Gastroesophageal sphincter (tissue), 4 donors: ENCODE measurements at regions not wholly inside any gene's neighbourhood (a gene's known extent, or its start where the extent isn't known, plus 50 kb on each side); places are given as distances from the start of the nearest gene placed in this dataset.

ENCODE experiments used
- ATAC-seq: fragments of 150-250 bp; one replicate; pipeline ENCODE4 v1.9.1; 2016; ENCODE audit warnings: mild to moderate bottlenecking, moderate library complexity
- H3K27ac ChIP-seq, 4 donors: fragments of 200-600 bp; sonication (generic) in 3 of 4; 1 replicate in 3 of 4; 2 replicates in 1 of 4; pipeline ENCODE4 v1.5.1; 2016 to 2019
- H3K27me3 ChIP-seq: fragments of 200-600 bp; sonication (generic); one replicate; pipeline ENCODE4 v1.5.1; 2019
- H3K36me3 ChIP-seq, 2 donors: fragments of 200-600 bp; sonication (generic); one replicate each; pipeline ENCODE4 v1.5.1; 2019; ENCODE audit warnings: control low read depth in 1 of 2
- H3K4me1 ChIP-seq, 3 donors: fragments of 200-600 bp; sonication (generic); 1 replicate in 2 of 3; 2 replicates in 1 of 3; pipeline ENCODE4 v1.5.1; 2016 to 2019; ENCODE audit warnings: control low read depth in 2 of 3
- H3K4me3 ChIP-seq, 2 donors: fragments of 200-600 bp; sonication (generic); one replicate each; pipeline ENCODE4 v1.5.1; 2019; ENCODE audit warnings: mild to moderate bottlenecking in 1 of 2, moderate library complexity in 1 of 2
- H3K9me3 ChIP-seq, 3 donors: fragments of 200-600 bp; sonication (generic); one replicate each; pipeline ENCODE4 v1.5.1; 2017 to 2019; ENCODE audit warnings: control low read depth in 2 of 3
- EP300 ChIP-seq: sonication (generic); formaldehyde crosslinking; IDR thresholded peaks from one replicate; pipeline ENCODE4 v1.6.1; 2017; ENCODE audit warnings: antibody characterized with exemption, mild to moderate bottlenecking
- POLR2A ChIP-seq, 2 donors: fragments of 450-650 bp; IDR thresholded peaks; one replicate each; pipeline ENCODE4 v1.6.1; 2017; ENCODE audit warnings: antibody characterized with exemption in 2 of 2, mild to moderate bottlenecking in 2 of 2, moderate library complexity in 1 of 2
- POLR2AphosphoS5 ChIP-seq: sonication (generic); formaldehyde crosslinking; IDR thresholded peaks from one replicate; pipeline ENCODE4 v1.6.1; 2017; ENCODE audit warnings: antibody characterized with exemption
- WGBS, 2 donors: methylation state at CpG; one replicate each; pipeline ENCODE4 v1.1.5; 2018; ENCODE audit warnings: low coverage in 1 of 2; 5-methylcytosine and 5-hydroxymethylcytosine counted together
- TF ChIP-seq, protein P1 (sequence below), 4 experiments: fragments of 200-600 bp in 2 of 4; fragments of 450-650 bp in 2 of 4; sonication (generic) in 1 of 4; IDR thresholded peaks; one replicate each; pipeline ENCODE4 v1.5.1; 2017 to 2019; ENCODE audit warnings: antibody characterized with exemption in 4 of 4, mild to moderate bottlenecking in 2 of 4, moderate library complexity in 2 of 4

DNA sequence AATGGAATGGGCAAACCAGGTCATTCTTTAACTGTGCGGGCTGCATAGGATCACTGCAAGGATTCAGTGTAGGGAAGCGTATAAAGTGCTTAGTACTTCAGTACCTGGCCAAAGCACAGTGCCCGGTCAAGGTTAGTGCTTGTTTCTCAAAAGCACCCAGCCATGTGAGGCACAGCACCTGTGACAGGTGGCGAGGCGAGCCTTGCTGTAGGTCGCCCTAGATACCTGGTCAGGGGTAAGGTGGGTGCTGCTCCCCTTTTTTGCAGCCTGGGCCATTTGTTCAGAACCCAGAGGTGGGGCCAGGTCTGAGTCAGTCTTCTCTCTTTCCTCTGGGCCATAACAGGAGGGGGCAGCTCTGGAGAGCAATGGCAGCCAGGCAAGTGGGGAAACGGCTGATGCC lies 172.0 kb downstream of the IRF8 start:
- H3K27ac ChIP-seq = no peak overlapping the region
- ATAC-seq = no peak
- TF ChIP-seq, protein P1, sequence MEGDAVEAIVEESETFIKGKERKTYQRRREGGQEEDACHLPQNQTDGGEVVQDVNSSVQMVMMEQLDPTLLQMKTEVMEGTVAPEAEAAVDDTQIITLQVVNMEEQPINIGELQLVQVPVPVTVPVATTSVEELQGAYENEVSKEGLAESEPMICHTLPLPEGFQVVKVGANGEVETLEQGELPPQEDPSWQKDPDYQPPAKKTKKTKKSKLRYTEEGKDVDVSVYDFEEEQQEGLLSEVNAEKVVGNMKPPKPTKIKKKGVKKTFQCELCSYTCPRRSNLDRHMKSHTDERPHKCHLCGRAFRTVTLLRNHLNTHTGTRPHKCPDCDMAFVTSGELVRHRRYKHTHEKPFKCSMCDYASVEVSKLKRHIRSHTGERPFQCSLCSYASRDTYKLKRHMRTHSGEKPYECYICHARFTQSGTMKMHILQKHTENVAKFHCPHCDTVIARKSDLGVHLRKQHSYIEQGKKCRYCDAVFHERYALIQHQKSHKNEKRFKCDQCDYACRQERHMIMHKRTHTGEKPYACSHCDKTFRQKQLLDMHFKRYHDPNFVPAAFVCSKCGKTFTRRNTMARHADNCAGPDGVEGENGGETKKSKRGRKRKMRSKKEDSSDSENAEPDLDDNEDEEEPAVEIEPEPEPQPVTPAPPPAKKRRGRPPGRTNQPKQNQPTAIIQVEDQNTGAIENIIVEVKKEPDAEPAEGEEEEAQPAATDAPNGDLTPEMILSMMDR (IDR thresholded peaks at IDR 0.05) = no peak
- TF ChIP-seq POLR2A (IDR thresholded peaks at IDR 0.05) = no peak
- no peak for TF ChIP-seq EP300
- TF ChIP-seq POLR2AphosphoS5 = no peak
- 80 to 90% methylated on average over 4 to 6 of the region's 7 CpGs for WGBS, 2 donors
- peaks cover 0 to 24% (median 3%) of the 10 kb centered on the region in 3 donors for H3K4me1 ChIP-seq
- H3K4me3 ChIP-seq = no peak overlapping the region
- no peaks in the 10 kb centered on the region for H3K36me3 ChIP-seq
- H3K9me3 ChIP-seq = no peaks in the 10 kb centered on the region
- no peaks in the 10 kb centered on the region for H3K27me3 ChIP-seq

DNA sequence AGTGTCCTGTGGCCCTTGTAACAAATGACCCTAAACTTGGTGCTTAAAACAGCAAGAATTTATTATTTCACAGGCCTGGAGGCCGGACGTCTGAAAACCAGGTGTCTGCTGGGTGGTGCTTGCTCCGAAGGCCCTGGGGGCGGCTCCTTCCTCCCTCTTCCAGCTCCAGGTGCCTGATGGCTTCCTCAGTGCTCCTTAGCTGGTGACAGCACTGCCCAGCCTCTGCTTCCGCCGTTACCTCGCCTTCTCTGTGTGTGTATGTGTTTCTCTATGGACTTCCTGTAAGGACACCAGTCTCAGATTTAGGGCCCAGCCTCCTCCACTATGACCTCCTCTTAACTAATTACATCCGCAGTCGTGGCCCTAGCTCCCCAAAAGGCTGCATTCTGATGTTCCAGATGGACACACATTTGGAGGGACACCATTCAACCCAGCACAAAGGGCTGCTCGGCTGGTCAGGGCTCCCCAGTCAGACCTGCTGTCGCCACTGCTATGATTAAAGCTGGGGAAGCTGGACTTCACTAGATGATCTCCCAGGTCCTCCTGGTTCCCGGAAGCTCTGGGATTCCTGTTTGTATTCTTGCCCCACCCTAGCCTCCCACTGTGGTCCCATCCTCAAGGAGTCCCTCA lies 172.8 kb downstream of the IRF8 start:
- Histone ChIP-seq H3K9me3 (no peaks in the 10 kb centered on the region), H3K4me3 (no peak overlapping the region), H3K27ac (no peak overlapping the region), H3K4me1 (peaks cover 0 to 24% (median 3%) of the 10 kb centered on the region in 3 donors), H3K36me3 (no peaks in the 10 kb centered on the region), H3K27me3 (no peaks in the 10 kb centered on the region)
- TF ChIP-seq, protein P1 (IDR thresholded peaks at IDR 0.05) = no peak
- WGBS, 2 donors = 73 to 82% methylated on average over 7 to 10 of the region's 12 CpGs
- no peak for ATAC-seq

DNA sequence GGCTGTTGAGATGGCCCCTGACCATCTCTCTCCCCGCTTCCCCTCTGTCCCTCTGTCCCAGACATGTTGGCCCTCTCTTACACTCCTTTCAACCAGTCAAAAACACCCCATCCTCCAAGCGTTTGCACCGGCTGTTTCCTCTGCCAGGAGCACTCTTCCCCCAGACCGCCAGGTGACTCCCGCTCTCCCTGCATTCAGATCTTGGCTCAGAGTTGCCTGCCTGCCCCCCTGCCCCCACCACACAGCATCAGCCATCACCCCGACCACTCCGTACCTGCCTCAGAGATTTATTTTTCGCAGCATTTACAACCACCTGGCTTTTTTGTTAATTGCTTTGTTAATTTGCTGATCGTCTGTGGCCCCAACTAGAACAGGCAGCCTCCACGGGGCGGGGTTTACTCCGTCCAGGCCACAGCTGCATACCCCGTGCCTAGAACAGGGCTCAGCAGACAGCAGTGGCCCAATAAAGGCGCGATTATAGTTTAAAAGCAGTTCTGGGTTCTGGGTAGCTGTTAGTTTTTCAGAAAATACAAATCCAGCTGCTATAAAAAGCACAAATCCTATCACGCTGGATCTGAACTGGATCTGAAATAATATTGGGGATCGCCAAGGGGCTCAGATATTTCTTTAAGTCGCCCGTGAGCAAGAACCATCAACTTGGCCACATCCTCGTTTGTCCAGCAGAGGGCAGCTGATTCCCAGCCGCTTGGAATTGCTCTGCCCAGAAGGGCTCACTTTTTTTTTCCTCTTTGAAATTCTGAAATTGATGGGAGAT lies 173.6 kb downstream of the IRF8 start:
- no peaks in the 10 kb centered on the region for H3K27me3 ChIP-seq
- 43 to 55% methylated on average over 3 to 18 of the region's 21 CpGs for WGBS, 2 donors
- peak; percentile 58 for ATAC-seq

DNA sequence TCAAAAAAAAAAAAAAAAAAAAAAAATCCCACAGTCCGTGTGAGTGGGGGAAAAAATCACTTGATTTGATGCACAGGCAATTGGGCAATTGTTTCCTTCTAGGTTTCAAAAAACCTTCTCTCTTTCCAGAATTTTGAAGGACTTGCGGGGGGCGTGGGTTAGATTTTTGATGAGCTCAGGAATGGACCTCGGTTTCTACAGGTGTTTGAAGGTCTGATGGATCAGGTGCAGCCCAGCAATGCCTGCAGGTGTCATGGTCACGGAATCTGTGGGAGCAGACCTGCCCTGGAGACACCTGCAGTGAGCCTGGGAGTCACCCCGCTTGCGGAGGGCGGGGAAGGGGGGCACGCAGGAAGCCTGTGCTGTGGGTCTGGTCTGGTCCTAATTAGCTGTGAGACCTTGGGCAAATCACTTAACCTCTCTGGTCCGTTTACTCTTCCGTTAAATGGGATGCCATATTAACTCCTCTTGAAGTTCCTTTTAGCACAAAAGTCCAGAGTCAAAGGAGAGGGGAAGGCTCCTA lies 174.2 kb downstream of the IRF8 start:
- H3K27me3 ChIP-seq = no peaks in the 10 kb centered on the region
- 32 to 75% methylated on average over 3 to 8 of the region's 11 CpGs for WGBS, 2 donors
- H3K27ac ChIP-seq = no peak overlapping the region
- H3K4me3 ChIP-seq = no peak overlapping the region
- H3K4me1 ChIP-seq = peaks cover 0 to 24% (median 3%) of the 10 kb centered on the region in 3 donors
- no peaks in the 10 kb centered on the region for H3K9me3 ChIP-seq
- no peak for ATAC-seq
- no peak for TF ChIP-seq EP300
- TF ChIP-seq, protein P1 (IDR thresholded peaks at IDR 0.05) = peak in 1 of 4 experiments; percentile 17
- no peak for TF ChIP-seq POLR2AphosphoS5
- no peak for TF ChIP-seq POLR2A (IDR thresholded peaks at IDR 0.05)
- H3K36me3 ChIP-seq = no peaks in the 10 kb centered on the region

More for the DNA sequence above, 173.6 kb downstream of the IRF8 start:
- Histone ChIP-seq H3K36me3 (no peaks in the 10 kb centered on the region), H3K4me3 (no peak overlapping the region), H3K9me3 (no peaks in the 10 kb centered on the region), H3K4me1 (peaks cover 0 to 24% (median 3%) of the 10 kb centered on the region in 3 donors), H3K27ac (no peak overlapping the region)
- TF ChIP-seq EP300 (no peak), POLR2AphosphoS5 (peak; percentile 21), POLR2A (IDR thresholded peaks at IDR 0.05) (no peak)
- TF ChIP-seq, protein P1 (IDR thresholded peaks at IDR 0.05) = peak in 3 of 4 experiments; percentile 84 to 86 (median 85)
